HepG2 (cell line): ENCODE measurements at regions not wholly inside any gene's neighbourhood (a gene's known extent, or its start where the extent isn't known, plus 50 kb on each side); places are given as distances from the start of the nearest gene placed in this dataset.

Experiments
- ATAC-seq: fragments of 200-7000 bp; cut with Tn5 transposase; 3 replicates; pipeline ENCODE4 v1.9.1; 2020; ENCODE audit warnings: mild to moderate bottlenecking, moderate library complexity
- BruUV-seq: library from RNA; stranded (reverse); fragments of 400-500 nt; replicated peaks from 2 replicates; lab custom pipeline; 2021; lab: Mats Ljungman, UMichigan
- CTCF ChIA-PET: fragments of 300-600 bp; formaldehyde crosslinking; extraction: SDS; loops from one replicate; lab custom pipeline; 2021; ENCODE audit warnings: low total read pairs, inconsistent platforms, low intra/inter-chr PET ratio; lab: Yijun Ruan, JAX
- POLR2A ChIA-PET: fragments of 350-600 bp; sonication (Branson Sonifier 250); formaldehyde crosslinking; loops from one replicate; lab custom pipeline; 2020; ENCODE audit warnings: antibody characterized with exemption, inconsistent platforms; lab: Yijun Ruan, JAX
- DNase-seq: peaks from one replicate; pipeline ENCODE4 v3.0.0-alpha.2; 2015; ENCODE audit warnings: low spot score
- FAIRE-seq: peaks from 3 replicates; lab custom pipeline; 2011; peaks lifted over from hg19 to GRCh38; lab: Jason Lieb, UNC
- H2AFZ ChIP-seq: one replicate; pipeline ENCODE4 v1.6.1; 2011; ENCODE audit warnings: low read length, inconsistent platforms
- H3K27ac ChIP-seq: fragments of 300-600 bp; 3 replicates; pipeline ENCODE4 v1.8.0; 2011; ENCODE audit warnings: mixed run types, mild to moderate bottlenecking, mixed read lengths, low read length, inconsistent platforms; ENCODE audit not compliant: insufficient read depth; ENCODE audit errors: extremely low read length
- H3K27me3 ChIP-seq, 2 experiments: fragments of 200-600 bp in 1 of 2; 2 replicates in 1 of 2; 3 replicates in 1 of 2; pipeline versions ENCODE4 v1.6.0 to v1.8.0; 2011; ENCODE audit warnings: low read length in 2 of 2, mild to moderate bottlenecking in 2 of 2, moderate library complexity in 2 of 2, inconsistent platforms in 1 of 2; ENCODE audit not compliant: insufficient read depth in 2 of 2, control insufficient read depth in 1 of 2
- H3K36me3 ChIP-seq, 2 experiments: fragments of 200-600 bp in 1 of 2; replicated peaks in 1 of 2; 2 replicates in 1 of 2; 3 replicates in 1 of 2; pipeline versions ENCODE4 v1.5.1 to v1.8.0; 2011; ENCODE audit warnings: low read length in 2 of 2, inconsistent platforms in 1 of 2; ENCODE audit not compliant: insufficient read depth in 2 of 2, control insufficient read depth in 1 of 2
- H3K4me1 ChIP-seq: 2 replicates; pipeline ENCODE4 v1.5.1; 2012; ENCODE audit warnings: low read length, inconsistent platforms; ENCODE audit not compliant: insufficient read depth
- H3K4me2 ChIP-seq: 2 replicates; pipeline ENCODE4 v1.6.0; 2011; ENCODE audit warnings: low read depth, low read length, inconsistent platforms
- H3K4me3 ChIP-seq, 3 experiments: fragments of 200-600 bp in 1 of 3; sonication (generic), shearing (Covaris generic) in 1 of 3; replicated peaks in 1 of 3; 2 replicates each; pipeline ENCODE4 v1.5.1; 2011 to 2016; ENCODE audit warnings: low read length in 3 of 3, inconsistent platforms in 2 of 3, low read depth in 2 of 3, mild to moderate bottlenecking in 2 of 3, control low read depth in 1 of 3, mixed read lengths in 1 of 3; ENCODE audit not compliant: insufficient read depth in 1 of 3
- H3K79me2 ChIP-seq: one replicate; pipeline ENCODE4 v1.6.1; 2011; ENCODE audit warnings: low read length, inconsistent platforms; ENCODE audit not compliant: insufficient read depth
- H3K9ac ChIP-seq: 2 replicates; pipeline ENCODE4 v1.6.0; 2011; ENCODE audit warnings: mild to moderate bottlenecking, low read depth, low read length, inconsistent platforms; ENCODE audit not compliant: insufficient read depth
- H3K9me3 ChIP-seq: 2 replicates; pipeline ENCODE4 v1.5.1; 2012; ENCODE audit warnings: mild to moderate bottlenecking, low read length
- H4K20me1 ChIP-seq: 2 replicates; pipeline ENCODE4 v1.6.0; 2011; ENCODE audit warnings: inconsistent platforms, mild to moderate bottlenecking, low read length, moderate library complexity; ENCODE audit not compliant: insufficient read depth
- BORCS8-MEF2B ChIP-seq: sonication (generic); formaldehyde crosslinking; IDR thresholded peaks from 2 replicates; pipeline ENCODE4 v1.8.0; 2022; ENCODE audit warnings: mild to moderate bottlenecking, missing genetic modification reagents
- BRCA1 ChIP-seq: sonication (generic); formaldehyde crosslinking; IDR thresholded peaks from 2 replicates; pipeline ENCODE4 v1.4.0; 2020; ENCODE audit warnings: missing genetic modification reagents
- ETV6 ChIP-seq: sonication (generic); formaldehyde crosslinking; conservative IDR thresholded peaks from 2 replicates; pipeline ENCODE4 v1.4.0; 2020; ENCODE audit warnings: missing genetic modification reagents
- HNRNPL ChIP-seq: fragments of 200-400 bp; formaldehyde crosslinking; IDR thresholded peaks from 2 replicates; pipeline ENCODE4 v1.6.1; 2017; ENCODE audit warnings: mild to moderate bottlenecking, low read depth, low read length
- MTA1 ChIP-seq: sonication (generic); formaldehyde crosslinking; IDR thresholded peaks from 2 replicates; pipeline ENCODE4 v1.4.0; 2020; ENCODE audit warnings: missing genetic modification reagents, mild to moderate bottlenecking, borderline replicate concordance
- PLRG1 ChIP-seq: fragments of 450-650 bp; conservative IDR thresholded peaks from 2 replicates; pipeline ENCODE4 v1.6.1; 2016
- RNF2 ChIP-seq: fragments of 450-650 bp; conservative IDR thresholded peaks from 2 replicates; pipeline ENCODE4 v1.6.1; 2016; ENCODE audit warnings: low read depth
- SRSF1 ChIP-seq: fragments of 200-400 bp; formaldehyde crosslinking; optimal IDR thresholded peaks from 2 replicates; pipeline ENCODE3; 2017; ENCODE audit warnings: mild to moderate bottlenecking, low read depth, low read length, moderate library complexity
- TBL1XR1 ChIP-seq: fragments of 150-350 bp; IDR thresholded peaks from 2 replicates; pipeline ENCODE4 v1.6.1; 2014; ENCODE audit warnings: borderline replicate concordance, low read length; ENCODE audit not compliant: partially characterized antibody
- TCF7 ChIP-seq: sonication (generic); IDR thresholded peaks from 2 replicates; pipeline ENCODE4 v1.6.1; 2016; ENCODE audit warnings: antibody characterized with exemption, low read depth
- THAP11 ChIP-seq: IDR thresholded peaks from 2 replicates; pipeline ENCODE4 v1.6.1; 2016; ENCODE audit warnings: missing biosample characterization, missing genetic modification reagents
- ZNF350 ChIP-seq: sonication (generic); formaldehyde crosslinking; IDR thresholded peaks from 2 replicates; pipeline ENCODE4 v1.4.0; 2020; ENCODE audit warnings: mild to moderate bottlenecking, low read depth, missing genetic modification reagents, borderline replicate concordance
- ZNF567 ChIP-seq: sonication (generic); formaldehyde crosslinking; IDR thresholded peaks from 2 replicates; pipeline ENCODE4 v1.8.1; 2023; ENCODE audit warnings: mild to moderate bottlenecking, missing genetic modification reagents, borderline replicate concordance
- ZNF597 ChIP-seq: sonication (generic); formaldehyde crosslinking; IDR thresholded peaks from 2 replicates; pipeline ENCODE4 v1.5.0; 2020; ENCODE audit warnings: missing genetic modification reagents
- ZNF644 ChIP-seq: IDR thresholded peaks from 2 replicates; pipeline ENCODE4 v1.6.1; 2016; ENCODE audit warnings: low read depth
- ZNF660 ChIP-seq: sonication (generic); formaldehyde crosslinking; IDR thresholded peaks from 2 replicates; pipeline ENCODE4 v1.5.1; 2020; ENCODE audit warnings: mild to moderate bottlenecking, low read depth, missing genetic modification reagents, borderline replicate concordance
- ZNF670 ChIP-seq: sonication (generic); formaldehyde crosslinking; IDR thresholded peaks from 2 replicates; pipeline ENCODE4 v1.8.0; 2022; ENCODE audit warnings: mild to moderate bottlenecking, missing genetic modification reagents, borderline replicate concordance
- ZNF737 ChIP-seq: sonication (generic); formaldehyde crosslinking; IDR thresholded peaks from 2 replicates; pipeline ENCODE4 v1.5.0; 2020; ENCODE audit warnings: missing genetic modification reagents, mild to moderate bottlenecking, borderline replicate concordance
- ZNF780A ChIP-seq: sonication (generic); formaldehyde crosslinking; IDR thresholded peaks from 2 replicates; pipeline ENCODE4 v1.8.0; 2022; ENCODE audit warnings: mild to moderate bottlenecking, missing genetic modification reagents, moderate library complexity
- ZNF781 ChIP-seq: sonication (generic); formaldehyde crosslinking; IDR thresholded peaks from 2 replicates; pipeline ENCODE4 v1.5.1; 2020; ENCODE audit warnings: borderline replicate concordance, mild to moderate bottlenecking, missing genetic modification reagents; ENCODE audit errors: not compliant biosample characterization
- WGBS: methylation state at CpG from one replicate; pipeline ENCODE4 v1.1.6; 2017; ENCODE audit warnings: low lambda C conversion rate; 5-methylcytosine and 5-hydroxymethylcytosine counted together
- in situ Hi-C: cut with HindIII; loops from 2 replicates; pipeline ENCODE4 v1.10.0; 2017; ENCODE audit warnings: low pct_unique_long_range_greater_than_20kb; ENCODE audit not compliant: extremely low pct_ligation_motif_present
- intact Hi-C: fragments of 100-400 bp; cut with micrococcal nuclease; formaldehyde crosslinking; loops from one replicate; pipeline ENCODE4 v1.10.0; 2022; ENCODE audit not compliant: unreplicated experiment

- TF ChIP-seq BRCA1 (CRISPR knock-in tag) (no peak), ZNF670 (no peak), BORCS8-MEF2B (CRISPR knock-in tag) (no peak)
Observed at GRCh38 chr13:107258599-107259187, 690.8 kb upstream of the ARGLU1 start (continued).

DNA sequence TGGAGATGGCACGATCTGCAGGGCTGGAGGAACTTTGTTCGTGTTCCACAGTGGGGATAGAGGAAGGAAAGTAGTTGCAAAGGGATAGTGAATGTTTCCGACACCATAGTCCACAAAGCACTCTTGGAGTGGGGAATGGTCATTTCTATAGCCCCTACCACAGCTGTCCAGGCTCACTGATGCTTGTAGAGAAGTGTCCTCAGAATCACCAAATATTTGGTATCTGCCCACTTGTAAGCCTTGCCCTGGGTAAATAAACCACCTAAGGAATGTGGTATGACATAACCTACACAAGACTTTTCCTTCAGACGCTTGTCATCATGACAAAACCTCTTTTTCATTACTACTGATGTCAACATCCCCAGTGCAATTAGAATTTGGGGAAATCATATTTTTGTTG, 686.5 kb upstream of the ARGLU1 start:
- FAIRE-seq, result no peak

GRCh38 chr13:107252428-107252827, 684.5 kb upstream of the ARGLU1 start:
- no peaks in the 10 kb centered on the region for H3K36me3 ChIP-seq
- CTCF ChIA-PET, result no interaction called here
- WGBS, result 0% methylated on average over 2 of the region's 2 CpGs
- no peak for FAIRE-seq
- no peak overlapping the region for H2AFZ ChIP-seq
- no peak for ATAC-seq
- H3K27me3 ChIP-seq, result no peaks in the 10 kb centered on the region
- H3K4me2 ChIP-seq, result no peak overlapping the region
- TF ChIP-seq ZNF567 (CRISPR knock-in tag) (no peak), ZNF597 (CRISPR knock-in tag) (no peak), ZNF644 (CRISPR knock-in tag) (no peak), HNRNPL (no peak), ZNF780A (CRISPR knock-in tag) (no peak)
- TF ChIP-seq, all 625 proteins: peak for 0
- in situ Hi-C loops, result no loop called here
- Histone ChIP-seq H4K20me1 (no peaks in the 10 kb centered on the region), H3K4me1 (no peaks in the 10 kb centered on the region), H3K79me2 (no peaks in the 10 kb centered on the region), H3K4me3 (no peak overlapping the region), H3K27ac (no peak overlapping the region), H3K9me3 (no peaks in the 10 kb centered on the region), H3K9ac (no peak overlapping the region)
- no peak for DNase-seq
- BruUV-seq, result no TSS peak
- POLR2A ChIA-PET, result no interaction called here
- intact Hi-C loops, result no loop called here

More for the DNA sequence above, 686.5 kb upstream of the ARGLU1 start:
- ChIA-PET POLR2A (no interaction called here), CTCF (no interaction called here)
- Histone ChIP-seq H3K27ac (no peak overlapping the region), H3K9ac (no peak overlapping the region), H3K4me2 (no peak overlapping the region), H3K27me3 (no peaks in the 10 kb centered on the region), H3K79me2 (no peaks in the 10 kb centered on the region), H3K36me3 (no peaks in the 10 kb centered on the region), H3K9me3 (no peaks in the 10 kb centered on the region), H4K20me1 (no peaks in the 10 kb centered on the region), H3K4me1 (no peaks in the 10 kb centered on the region), H3K4me3 (no peak overlapping the region), H2AFZ (no peak overlapping the region)
- no TSS peak for BruUV-seq
- ATAC-seq (no peak), DNase-seq (no peak)
- in situ Hi-C loops (no loop called here), intact Hi-C loops (no loop called here)
- 27% methylated on average over 4 of the region's 4 CpGs for WGBS
- TF ChIP-seq RNF2 (no peak), MTA1 (CRISPR knock-in tag) (no peak), ZNF781 (CRISPR knock-in tag) (no peak), ZNF660 (CRISPR knock-in tag) (no peak), SRSF1 (no peak), THAP11 (no peak), PLRG1 (no peak), ZNF737 (CRISPR knock-in tag) (no peak), ZNF350 (CRISPR knock-in tag) (no peak), TBL1XR1 (no peak), TCF7 (no peak), ETV6 (CRISPR knock-in tag) (no peak)
